PC-3 (cell line): ENCODE measurements at regions not wholly inside any gene's neighbourhood (a gene's known extent, or its start where the extent isn't known, plus 50 kb on each side); places are given as distances from the start of the nearest gene placed in this dataset.

Source experiments
- ATAC-seq: fragments of 200-7000 bp; cut with Tn5 transposase; 2 replicates; pipeline ENCODE4 v1.9.1; 2020; ENCODE audit warnings: mild to moderate bottlenecking, moderate library complexity
- BruUV-seq: library from RNA; stranded (reverse); fragments of 400-500 nt; replicated peaks from 2 replicates; lab custom pipeline; 2021; lab: Mats Ljungman, UMichigan
- CTCF ChIA-PET: fragments of 300-600 bp; sonication (Branson Sonifier 250); formaldehyde crosslinking; loops from one replicate; lab custom pipeline; 2022; ENCODE audit warnings: antibody characterized with exemption; lab: Charles Lee
- POLR2A ChIA-PET: fragments of 300-600 bp; sonication (Branson Sonifier 250); formaldehyde crosslinking; loops from one replicate; lab custom pipeline; 2022; ENCODE audit warnings: antibody characterized with exemption; ENCODE audit not compliant: unreplicated experiment; lab: Charles Lee
- DNase-seq: peaks from one replicate; pipeline ENCODE4 v3.0.0-alpha.2; 2015
- H2AFZ ChIP-seq: fragments of 300-600 bp; sonication (generic); 2 replicates; pipeline ENCODE4 v1.6.0; 2016; ENCODE audit warnings: antibody characterized with exemption, low read length
- H3F3A ChIP-seq: fragments of 300-600 bp; sonication (generic); one replicate; pipeline ENCODE4 v1.6.0; 2017; ENCODE audit warnings: antibody characterized with exemption, low read length, control low read depth, mild to moderate bottlenecking; ENCODE audit not compliant: unreplicated experiment
- H3K27ac ChIP-seq: fragments of 300-600 bp; sonication (generic); 2 replicates; pipeline ENCODE4 v1.5.1; 2016; ENCODE audit warnings: mild to moderate bottlenecking, low read length
- H3K27me3 ChIP-seq: fragments of 300-600 bp; sonication (generic); 2 replicates; pipeline ENCODE4 v1.6.1; 2016; ENCODE audit warnings: low read length, mixed read lengths
- H3K36me3 ChIP-seq: fragments of 300-600 bp; sonication (generic); 2 replicates; pipeline ENCODE4 v1.6.1; 2016; ENCODE audit warnings: low read depth, mixed run types, low read length, mixed read lengths
- H3K4me1 ChIP-seq: fragments of 300-600 bp; sonication (generic); 2 replicates; pipeline ENCODE4 v1.5.1; 2016; ENCODE audit warnings: low read length; ENCODE audit not compliant: insufficient read depth
- H3K4me2 ChIP-seq: fragments of 300-600 bp; sonication (generic); 2 replicates; pipeline ENCODE4 v1.6.0; 2016; ENCODE audit warnings: low read length
- H3K4me3 ChIP-seq: fragments of 300-600 bp; sonication (generic); 2 replicates; pipeline ENCODE4 v1.5.1; 2016; ENCODE audit warnings: mild to moderate bottlenecking, low read length, mixed read lengths
- H3K79me2 ChIP-seq: fragments of 300-600 bp; sonication (generic); 2 replicates; pipeline ENCODE4 v1.6.1; 2017; ENCODE audit warnings: low read length, mixed read lengths
- H3K9ac ChIP-seq: fragments of 300-600 bp; sonication (generic); 2 replicates; pipeline ENCODE4 v1.6.0; 2016; ENCODE audit warnings: mild to moderate bottlenecking, low read length
- H3K9me2 ChIP-seq: fragments of 300-600 bp; sonication (generic); replicated peaks from 2 replicates; pipeline ENCODE4 v1.6.1; 2016; ENCODE audit warnings: mixed run types, low read length, mixed read lengths
- H3K9me3 ChIP-seq: fragments of 300-600 bp; sonication (generic); 2 replicates; pipeline ENCODE4 v1.6.1; 2016; ENCODE audit warnings: low read length, mixed read lengths
- H4K20me1 ChIP-seq: fragments of 300-600 bp; sonication (generic); 2 replicates; pipeline ENCODE4 v1.6.1; 2016; ENCODE audit warnings: low read length, mixed read lengths
- CTCF ChIP-seq: fragments of 300-600 bp; sonication (generic); conservative IDR thresholded peaks from 2 replicates; pipeline ENCODE4 v1.5.1; 2017; ENCODE audit warnings: antibody characterized with exemption, low read depth, mild to moderate bottlenecking, low read length
- EZH2 ChIP-seq: fragments of 300-600 bp; sonication (generic); IDR thresholded peaks from one replicate; pipeline ENCODE4 v1.6.1; 2017; ENCODE audit warnings: antibody characterized with exemption, mild to moderate bottlenecking, low read length; ENCODE audit not compliant: unreplicated experiment
- EZH2phosphoT487 ChIP-seq: fragments of 300-600 bp; sonication (generic); IDR thresholded peaks from 2 replicates; pipeline ENCODE4 v1.6.1; 2018; ENCODE audit warnings: mild to moderate bottlenecking, antibody characterized with exemption, low read length, borderline replicate concordance
- intact Hi-C: fragments of 100-400 bp; cut with micrococcal nuclease; formaldehyde crosslinking; loops from 2 replicates; pipeline ENCODE4 v1.9.0; 2023

- no peak overlapping the region for H3K27ac ChIP-seq
- H3K9ac ChIP-seq: no peak overlapping the region
- no peaks in the 10 kb centered on the region for H3K9me3 ChIP-seq
- no peaks in the 10 kb centered on the region for H4K20me1 ChIP-seq
- H3K4me2 ChIP-seq: no peak overlapping the region
- intact Hi-C loops: no loop called here
- DNase-seq: no peak
- ATAC-seq: no peak
- H3K36me3 ChIP-seq: peaks cover 4% of the 10 kb centered on the region; the same call in 1 of the 2 replicates
- H2AFZ ChIP-seq: no peak overlapping the region
- no peaks in the 10 kb centered on the region for H3K9me2 ChIP-seq
- no peaks in the 10 kb centered on the region for H3F3A ChIP-seq
- no peaks in the 10 kb centered on the region for H3K27me3 ChIP-seq
- H3K4me3 ChIP-seq: no peak overlapping the region
- H3K4me1 ChIP-seq: peaks cover 29% of the 10 kb centered on the region
- CTCF ChIA-PET: no interaction called here
- POLR2A ChIA-PET: no interaction called here
- BruUV-seq: no TSS peak
- TF ChIP-seq CTCF: no peak
- no peak for TF ChIP-seq EZH2
- no peak for TF ChIP-seq EZH2phosphoT487
- H3K79me2 ChIP-seq: 0 out of 2 replicates have a peak, but pooled peaks cover 10% of the 10 kb centered on the region
These were observed 51.7 kb upstream of the BCAR3 start for GRCh38 chr1:93733340-93733739.

GRCh38 chr1:93732514-93732913 lies 50.9 kb upstream of the BCAR3 start:
- H3F3A ChIP-seq: no peaks in the 10 kb centered on the region
- no peak overlapping the region for H3K27ac ChIP-seq
- H3K4me1 ChIP-seq: peaks cover 21% of the 10 kb centered on the region
- 0 out of 2 replicates have a peak, but pooled peaks cover 9% of the 10 kb centered on the region for H3K79me2 ChIP-seq
- intact Hi-C loops: no loop called here
- H2AFZ ChIP-seq: peak overlapping the region; percentile 30; the same call in 1 of the 2 replicates
- no peaks in the 10 kb centered on the region for H3K9me3 ChIP-seq
- POLR2A ChIA-PET: no interaction called here
- CTCF ChIA-PET: no interaction called here
- no peak overlapping the region for H3K4me2 ChIP-seq
- no peaks in the 10 kb centered on the region for H3K27me3 ChIP-seq
- H4K20me1 ChIP-seq: no peaks in the 10 kb centered on the region
- DNase-seq (no peak), ATAC-seq (no peak)
- no peaks in the 10 kb centered on the region for H3K9me2 ChIP-seq
- no peak overlapping the region for H3K4me3 ChIP-seq
- TF ChIP-seq EZH2phosphoT487 (no peak), CTCF (no peak), EZH2 (no peak)
- H3K9ac ChIP-seq: no peak overlapping the region
- BruUV-seq: no TSS peak
- peaks cover 4% of the 10 kb centered on the region; the same call in 1 of the 2 replicates for H3K36me3 ChIP-seq
